DOHH2 (cell line): ENCODE measurements at regions not wholly inside any gene's neighbourhood (a gene's known extent, or its start where the extent isn't known, plus 50 kb on each side); places are given as distances from the start of the nearest gene placed in this dataset.

ENCODE experiments used
- H3F3A ChIP-seq: fragments of 200-600 bp; sonication (generic), shearing (Covaris generic); 2 replicates; pipeline ENCODE4 v1.6.0; 2016; ENCODE audit warnings: antibody characterized with exemption, mild to moderate bottlenecking; ENCODE audit not compliant: control insufficient read depth, insufficient read depth
- H3K27ac ChIP-seq: fragments of 200-600 bp; sonication (generic); 2 replicates; pipeline ENCODE4 v1.5.1; 2014; ENCODE audit warnings: low read depth, mild to moderate bottlenecking, low read length, moderate library complexity
- H3K27me3 ChIP-seq: fragments of 200-600 bp; sonication (generic); 2 replicates; pipeline ENCODE4 v1.6.1; 2014; ENCODE audit warnings: mild to moderate bottlenecking, low read length, mixed read lengths; ENCODE audit not compliant: control insufficient read depth
- H3K36me3 ChIP-seq: fragments of 200-600 bp; sonication (generic); 2 replicates; pipeline ENCODE4 v1.6.1; 2014; ENCODE audit warnings: mild to moderate bottlenecking, low read length, moderate library complexity, mixed read lengths; ENCODE audit not compliant: control insufficient read depth
- H3K4me1 ChIP-seq: fragments of 200-600 bp; sonication (generic); 2 replicates; pipeline ENCODE4 v1.6.1; 2014; ENCODE audit warnings: mild to moderate bottlenecking, low read length, mixed read lengths; ENCODE audit not compliant: control insufficient read depth
- H3K4me2 ChIP-seq: fragments of 200-600 bp; sonication (generic); 2 replicates; pipeline ENCODE4 v1.6.0; 2014; ENCODE audit warnings: mild to moderate bottlenecking, low read length, moderate library complexity
- H3K4me3 ChIP-seq: fragments of 200-600 bp; sonication (generic); 2 replicates; pipeline ENCODE4 v1.5.1; 2014; ENCODE audit warnings: mild to moderate bottlenecking, low read length, mixed read lengths
- H3K79me2 ChIP-seq: fragments of 200-600 bp; sonication (generic); 2 replicates; pipeline ENCODE4 v1.6.1; 2014; ENCODE audit warnings: mild to moderate bottlenecking, low read length, mixed read lengths; ENCODE audit not compliant: control insufficient read depth
- H3K9me2 ChIP-seq: fragments of 200-600 bp; sonication (generic); replicated peaks from 2 replicates; pipeline ENCODE4 v1.6.1; 2014; ENCODE audit warnings: mild to moderate bottlenecking, low read length, mixed read lengths; ENCODE audit not compliant: control insufficient read depth
- H3K9me3 ChIP-seq: fragments of 200-600 bp; sonication (generic); 2 replicates; pipeline ENCODE4 v1.6.1; 2014; ENCODE audit warnings: antibody characterized with exemption, low read length, mixed read lengths; ENCODE audit not compliant: control insufficient read depth, insufficient read depth
- H4K20me1 ChIP-seq: fragments of 200-600 bp; sonication (generic); 2 replicates; pipeline ENCODE4 v1.6.0; 2014; ENCODE audit warnings: low read depth, mild to moderate bottlenecking, antibody characterized with exemption, low read length, moderate library complexity; ENCODE audit not compliant: control insufficient read depth, insufficient read depth
- EZH2phosphoT487 ChIP-seq: fragments of 200-600 bp; sonication (generic); IDR thresholded peaks from 2 replicates; pipeline ENCODE4 v1.6.1; 2017; ENCODE audit warnings: borderline replicate concordance, mild to moderate bottlenecking, antibody characterized with exemption, low read length, moderate library complexity, mixed read lengths
- TF ChIP-seq, protein P1 (sequence below): fragments of 200-600 bp; sonication (generic); IDR thresholded peaks from one replicate; pipeline ENCODE4 v1.5.1; 2014; ENCODE audit warnings: antibody characterized with exemption, mild to moderate bottlenecking, low read depth, low read length; ENCODE audit not compliant: poor library complexity, severe bottlenecking

DNA sequence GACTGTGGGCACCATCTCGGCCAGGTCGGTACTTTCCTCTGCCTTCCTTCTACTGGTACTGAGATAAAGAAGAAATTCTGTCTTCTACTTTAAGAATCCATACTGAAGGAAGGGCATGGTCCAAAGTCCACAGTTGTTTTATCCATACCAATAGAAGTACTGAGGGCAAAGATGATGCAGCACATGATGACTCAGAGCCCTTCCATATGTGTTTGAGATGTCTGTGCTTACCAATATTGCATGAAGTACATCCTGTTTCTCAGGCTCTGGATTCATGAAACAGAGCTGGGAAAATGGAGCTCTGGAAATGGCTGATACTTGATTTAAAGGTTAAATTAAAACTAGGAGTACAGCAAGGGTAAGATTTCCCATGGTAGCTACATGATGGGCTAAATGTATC lies 799.9 kb downstream of the NLGN4Y start:
- Histone ChIP-seq H3K79me2 (no peaks in the 10 kb centered on the region), H3K4me3 (no peak overlapping the region), H3K27ac (no peak overlapping the region), H3K4me2 (no peak overlapping the region), H3K27me3 (no peaks in the 10 kb centered on the region), H3F3A (no peaks in the 10 kb centered on the region), H3K9me3 (no peaks in the 10 kb centered on the region), H4K20me1 (no peaks in the 10 kb centered on the region), H3K36me3 (no peaks in the 10 kb centered on the region), H3K4me1 (no peaks in the 10 kb centered on the region), H3K9me2 (no peaks in the 10 kb centered on the region)
- no peak for TF ChIP-seq EZH2phosphoT487
- TF ChIP-seq, protein P1, sequence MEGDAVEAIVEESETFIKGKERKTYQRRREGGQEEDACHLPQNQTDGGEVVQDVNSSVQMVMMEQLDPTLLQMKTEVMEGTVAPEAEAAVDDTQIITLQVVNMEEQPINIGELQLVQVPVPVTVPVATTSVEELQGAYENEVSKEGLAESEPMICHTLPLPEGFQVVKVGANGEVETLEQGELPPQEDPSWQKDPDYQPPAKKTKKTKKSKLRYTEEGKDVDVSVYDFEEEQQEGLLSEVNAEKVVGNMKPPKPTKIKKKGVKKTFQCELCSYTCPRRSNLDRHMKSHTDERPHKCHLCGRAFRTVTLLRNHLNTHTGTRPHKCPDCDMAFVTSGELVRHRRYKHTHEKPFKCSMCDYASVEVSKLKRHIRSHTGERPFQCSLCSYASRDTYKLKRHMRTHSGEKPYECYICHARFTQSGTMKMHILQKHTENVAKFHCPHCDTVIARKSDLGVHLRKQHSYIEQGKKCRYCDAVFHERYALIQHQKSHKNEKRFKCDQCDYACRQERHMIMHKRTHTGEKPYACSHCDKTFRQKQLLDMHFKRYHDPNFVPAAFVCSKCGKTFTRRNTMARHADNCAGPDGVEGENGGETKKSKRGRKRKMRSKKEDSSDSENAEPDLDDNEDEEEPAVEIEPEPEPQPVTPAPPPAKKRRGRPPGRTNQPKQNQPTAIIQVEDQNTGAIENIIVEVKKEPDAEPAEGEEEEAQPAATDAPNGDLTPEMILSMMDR, result no peak

DNA sequence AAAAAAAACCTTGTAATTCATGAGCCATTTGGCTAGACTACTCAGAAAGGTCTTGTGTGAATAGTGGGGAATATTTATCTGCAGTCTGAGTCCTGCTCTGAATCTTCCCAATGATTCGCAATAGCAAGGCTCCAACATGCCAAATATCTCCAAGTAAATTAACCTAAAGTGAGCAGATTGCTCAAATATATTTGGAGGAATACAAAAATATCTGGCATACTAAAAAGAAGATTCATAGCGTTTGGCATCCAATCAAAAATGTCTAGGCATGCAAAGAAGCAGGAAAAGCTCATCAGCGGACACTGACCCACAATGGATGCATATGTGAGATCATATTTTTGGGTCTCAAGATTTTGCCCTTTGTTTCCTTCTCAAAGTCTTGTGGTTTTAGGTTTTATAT lies 800.9 kb downstream of the NLGN4Y start:
- H4K20me1 ChIP-seq, result no peaks in the 10 kb centered on the region
- no peaks in the 10 kb centered on the region for H3F3A ChIP-seq
- no peaks in the 10 kb centered on the region for H3K27me3 ChIP-seq
- no peak overlapping the region for H3K4me2 ChIP-seq
- H3K9me2 ChIP-seq, result no peaks in the 10 kb centered on the region
- no peak for TF ChIP-seq EZH2phosphoT487
- TF ChIP-seq, protein P1, result no peak
- H3K9me3 ChIP-seq, result no peaks in the 10 kb centered on the region
- no peak overlapping the region for H3K27ac ChIP-seq
- H3K36me3 ChIP-seq, result no peaks in the 10 kb centered on the region
- no peak overlapping the region for H3K4me3 ChIP-seq
- H3K79me2 ChIP-seq, result no peaks in the 10 kb centered on the region
- no peaks in the 10 kb centered on the region for H3K4me1 ChIP-seq

DNA sequence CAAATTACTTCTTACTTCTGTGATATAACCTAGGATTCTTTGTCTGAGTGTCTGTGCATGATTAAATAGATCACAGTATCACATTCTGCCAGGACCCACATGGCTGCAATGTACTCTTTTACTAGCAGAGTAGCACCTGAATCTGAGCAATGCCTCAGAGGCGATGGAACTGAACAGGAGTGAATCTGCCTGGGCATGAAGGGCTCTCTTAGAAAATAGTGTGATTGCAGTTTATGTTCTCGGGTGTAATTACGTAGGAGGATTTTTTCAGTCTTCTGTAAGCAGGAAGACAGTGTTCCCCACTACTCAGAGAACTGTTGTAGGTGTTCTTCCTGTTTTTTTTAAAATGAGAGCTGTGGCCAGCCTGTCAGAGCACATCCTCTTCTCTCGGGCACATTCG lies 802.3 kb downstream of the NLGN4Y start:
- Histone ChIP-seq H3K9me2 (no peaks in the 10 kb centered on the region), H3F3A (no peaks in the 10 kb centered on the region), H4K20me1 (no peaks in the 10 kb centered on the region), H3K27me3 (no peaks in the 10 kb centered on the region), H3K9me3 (no peaks in the 10 kb centered on the region), H3K27ac (no peak overlapping the region), H3K79me2 (no peaks in the 10 kb centered on the region), H3K4me1 (no peaks in the 10 kb centered on the region), H3K4me2 (no peak overlapping the region), H3K4me3 (no peak overlapping the region), H3K36me3 (no peaks in the 10 kb centered on the region)
- TF ChIP-seq, protein P1, result no peak
- TF ChIP-seq EZH2phosphoT487, result no peak

DNA sequence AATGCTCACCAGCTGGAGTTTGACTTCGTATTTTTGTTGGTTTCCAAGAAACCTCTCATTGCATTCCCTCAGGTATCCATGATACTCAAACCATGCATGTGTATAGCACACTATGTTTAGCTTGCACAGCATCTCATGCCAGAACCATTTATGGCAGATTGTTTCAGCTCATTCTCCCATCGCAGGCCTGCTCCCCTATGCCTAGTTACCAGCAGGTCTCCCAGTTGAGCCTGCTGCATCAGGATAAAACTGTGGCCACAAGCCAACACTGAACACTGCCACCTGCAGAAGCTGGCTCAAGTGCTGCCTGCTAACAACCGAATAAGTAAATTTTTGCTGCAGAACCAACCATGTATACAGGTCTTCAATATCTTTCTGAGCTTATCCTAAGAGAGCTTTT lies 804.5 kb downstream of the NLGN4Y start:
- Histone ChIP-seq H3K9me3 (no peaks in the 10 kb centered on the region), H3K9me2 (no peaks in the 10 kb centered on the region), H3K27me3 (no peaks in the 10 kb centered on the region), H3K4me3 (no peak overlapping the region), H3K4me2 (no peak overlapping the region), H3K27ac (no peak overlapping the region), H3F3A (no peaks in the 10 kb centered on the region), H3K36me3 (no peaks in the 10 kb centered on the region), H3K4me1 (no peaks in the 10 kb centered on the region), H4K20me1 (no peaks in the 10 kb centered on the region), H3K79me2 (no peaks in the 10 kb centered on the region)
- no peak for TF ChIP-seq EZH2phosphoT487
- TF ChIP-seq, protein P1, result no peak
